Pancreas (tissue), 10 donors: ENCODE measurements at regions not wholly inside any gene's neighbourhood (a gene's known extent, or its start where the extent isn't known, plus 50 kb on each side); places are given as distances from the start of the nearest gene placed in this dataset.

ENCODE experiments used
- ATAC-seq, 4 donors: fragments of 200-7000 bp; cut with Tn5 transposase; one replicate each; pipeline versions ENCODE4 v1.8.0 to v1.9.1; 2020; ENCODE audit warnings: mild to moderate bottlenecking in 4 of 4, moderate library complexity in 4 of 4
- DNase-seq, 6 donors: peaks; one replicate each; pipeline ENCODE4 v3.0.0-alpha.2; 2020
- FAIRE-seq: peaks from 2 replicates; lab custom pipeline; 2012; peaks lifted over from hg19 to GRCh38; lab: Jason Lieb, UNC
- H3K27ac ChIP-seq, 4 donors: fragments of 200-600 bp; sonication (generic); 1 replicate in 3 of 4; 2 replicates in 1 of 4; pipeline versions ENCODE4 v1.5.0 to v1.8.0; 2020
- H3K27me3 ChIP-seq, 4 donors: fragments of 200-600 bp; one replicate each; pipeline ENCODE4 v1.8.0; 2021
- H3K36me3 ChIP-seq, 3 donors: fragments of 200-600 bp; sonication (generic) in 1 of 3; one replicate each; pipeline versions ENCODE4 v1.5.0 to v1.8.0; 2020 to 2021
- H3K4me1 ChIP-seq, 3 donors: fragments of 200-600 bp; one replicate each; pipeline ENCODE4 v1.8.0; 2021
- H3K4me3 ChIP-seq, 4 donors: fragments of 200-600 bp; sonication (generic) in 2 of 4; one replicate each; pipeline versions ENCODE4 v1.5.0 to v1.8.0; 2020 to 2021
- H3K9me3 ChIP-seq, 4 donors: fragments of 200-600 bp; one replicate each; pipeline ENCODE4 v1.8.0; 2021
- WGBS, 2 donors: extraction: QIAGEN DNeasy Blood & Tissue Kit; methylation state at CpG; one replicate each; pipeline ENCODE4 v1.1.7; 2013; 5-methylcytosine and 5-hydroxymethylcytosine counted together
- intact Hi-C, 3 donors: fragments of 100-400 bp; cut with DNase I; formaldehyde crosslinking; loops; one replicate each; pipeline versions ENCODE4 v1.11.1 to v1.14.2; 2022
- TF ChIP-seq, protein P1 (sequence below), 4 donors: fragments of 200-600 bp; sonication (generic) in 3 of 4; IDR thresholded peaks; one replicate each; pipeline versions ENCODE4 v1.5.0 to v1.8.0; 2021; ENCODE audit warnings: antibody characterized with exemption in 4 of 4
- donor health status: healthy with polysubstance abuse.
- donor health status: DM: no; HTN: no; CAD: no; lungs with moderate emphysema.
- donor health status: DM: no; HTN: no; CAD: no.
- donor health status: control.
- donor health status: control.
- donor health status: Bipolar disorder and iron deficiency.
- donor health status: DM: yes; HTN: yes; CAD: no.
- donor health status: DM: no; HTN: no; CAD: no.
- donor health status: DM: no; HTN: no; CAD: no.
- donor health status: DM: yes; HTN: yes; CAD: no.

DNA sequence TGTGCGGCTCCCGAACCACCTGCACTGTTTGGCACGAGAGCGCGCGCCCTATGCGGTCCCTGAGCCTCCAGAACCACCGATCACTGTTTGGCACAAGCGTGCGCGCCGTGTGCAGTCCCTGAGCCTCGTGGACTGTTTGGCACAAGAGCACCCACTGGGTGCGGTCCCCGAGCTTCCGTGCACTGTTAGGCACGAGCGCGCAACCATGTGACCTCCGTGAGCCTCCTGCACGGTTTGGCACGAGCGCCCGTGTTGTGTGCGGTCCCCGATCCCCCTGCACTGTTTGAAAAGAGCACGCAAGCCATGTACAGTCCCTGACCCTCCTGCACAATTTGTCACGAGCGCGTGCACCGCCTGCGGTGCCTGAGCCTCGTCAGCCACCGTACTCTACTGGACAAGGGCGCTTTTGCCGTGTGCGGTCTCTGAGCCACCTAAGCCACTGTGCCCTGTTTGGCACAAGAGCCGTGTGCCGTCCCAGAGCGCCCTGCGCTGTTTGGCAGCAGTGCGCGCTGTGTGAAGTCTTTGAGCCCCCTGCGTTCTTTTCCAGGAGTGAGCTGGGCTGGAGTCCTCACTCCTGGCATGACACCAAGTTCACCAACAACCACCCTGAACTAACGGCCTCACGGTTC is 163.7 kb upstream of the USP9Y start:
- DNase-seq (no peak), ATAC-seq (no peak), FAIRE-seq (no peak)
- no peaks in the 10 kb centered on the region for H3K9me3 ChIP-seq
- intact Hi-C loops, result no loop called here
- H3K27me3 ChIP-seq, result no peaks in the 10 kb centered on the region
- H3K4me1 ChIP-seq, result no peaks in the 10 kb centered on the region
- 1% methylated on average over 46 of the region's 46 CpGs; no CpG with 5 or more reads in 1 of the 2 donors for WGBS, 2 donors
- TF ChIP-seq, protein P1, sequence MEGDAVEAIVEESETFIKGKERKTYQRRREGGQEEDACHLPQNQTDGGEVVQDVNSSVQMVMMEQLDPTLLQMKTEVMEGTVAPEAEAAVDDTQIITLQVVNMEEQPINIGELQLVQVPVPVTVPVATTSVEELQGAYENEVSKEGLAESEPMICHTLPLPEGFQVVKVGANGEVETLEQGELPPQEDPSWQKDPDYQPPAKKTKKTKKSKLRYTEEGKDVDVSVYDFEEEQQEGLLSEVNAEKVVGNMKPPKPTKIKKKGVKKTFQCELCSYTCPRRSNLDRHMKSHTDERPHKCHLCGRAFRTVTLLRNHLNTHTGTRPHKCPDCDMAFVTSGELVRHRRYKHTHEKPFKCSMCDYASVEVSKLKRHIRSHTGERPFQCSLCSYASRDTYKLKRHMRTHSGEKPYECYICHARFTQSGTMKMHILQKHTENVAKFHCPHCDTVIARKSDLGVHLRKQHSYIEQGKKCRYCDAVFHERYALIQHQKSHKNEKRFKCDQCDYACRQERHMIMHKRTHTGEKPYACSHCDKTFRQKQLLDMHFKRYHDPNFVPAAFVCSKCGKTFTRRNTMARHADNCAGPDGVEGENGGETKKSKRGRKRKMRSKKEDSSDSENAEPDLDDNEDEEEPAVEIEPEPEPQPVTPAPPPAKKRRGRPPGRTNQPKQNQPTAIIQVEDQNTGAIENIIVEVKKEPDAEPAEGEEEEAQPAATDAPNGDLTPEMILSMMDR (IDR thresholded peaks at IDR 0.05), result no peak
- H3K36me3 ChIP-seq, result no peaks in the 10 kb centered on the region
- H3K27ac ChIP-seq, result no peak overlapping the region
- no peak overlapping the region for H3K4me3 ChIP-seq

DNA sequence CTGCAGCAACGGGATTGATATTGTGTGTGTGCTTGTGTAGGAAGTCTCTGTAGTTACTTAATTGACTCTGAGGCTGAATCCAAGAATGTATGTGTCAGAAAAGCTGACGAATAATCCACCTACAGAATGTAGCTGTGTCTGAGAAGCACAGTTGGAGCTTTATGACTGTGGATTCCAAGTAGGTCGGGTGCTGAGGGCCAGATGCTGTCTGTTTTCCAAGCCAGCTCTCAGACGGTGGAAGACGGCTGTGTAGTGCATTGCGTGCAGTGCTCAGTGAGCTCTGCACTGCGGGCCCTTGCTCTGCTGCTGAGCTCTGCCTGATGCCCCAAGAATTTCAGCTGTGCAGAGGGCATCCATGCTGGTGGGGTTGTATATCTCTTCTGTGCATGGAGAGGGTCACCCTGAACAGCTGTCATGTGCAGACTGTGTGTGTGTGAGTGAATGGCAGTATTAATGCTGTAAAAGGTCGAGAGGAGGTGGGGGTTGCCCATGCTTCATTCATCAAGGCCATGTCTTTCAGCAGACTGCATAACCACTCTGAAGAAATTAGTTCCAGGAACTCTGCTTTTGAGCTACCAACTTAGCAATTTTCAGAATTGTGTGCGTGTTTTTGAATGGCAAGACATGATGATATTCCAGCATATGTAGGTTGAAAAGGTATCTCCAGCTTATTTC is 154.1 kb upstream of the USP9Y start:
- intact Hi-C loops, result no loop called here
- TF ChIP-seq, protein P1 (IDR thresholded peaks at IDR 0.05), result no peak
- no peak overlapping the region for H3K27ac ChIP-seq
- no peaks in the 10 kb centered on the region for H3K27me3 ChIP-seq
- H3K36me3 ChIP-seq, result no peaks in the 10 kb centered on the region
- WGBS, 2 donors, result 47% methylated on average over 9 of the region's 9 CpGs; no CpG with 5 or more reads in 1 of the 2 donors
- no peaks in the 10 kb centered on the region for H3K4me1 ChIP-seq
- no peak overlapping the region for H3K4me3 ChIP-seq
- DNase-seq (no peak), ATAC-seq (no peak), FAIRE-seq (no peak)
- no peaks in the 10 kb centered on the region for H3K9me3 ChIP-seq

DNA sequence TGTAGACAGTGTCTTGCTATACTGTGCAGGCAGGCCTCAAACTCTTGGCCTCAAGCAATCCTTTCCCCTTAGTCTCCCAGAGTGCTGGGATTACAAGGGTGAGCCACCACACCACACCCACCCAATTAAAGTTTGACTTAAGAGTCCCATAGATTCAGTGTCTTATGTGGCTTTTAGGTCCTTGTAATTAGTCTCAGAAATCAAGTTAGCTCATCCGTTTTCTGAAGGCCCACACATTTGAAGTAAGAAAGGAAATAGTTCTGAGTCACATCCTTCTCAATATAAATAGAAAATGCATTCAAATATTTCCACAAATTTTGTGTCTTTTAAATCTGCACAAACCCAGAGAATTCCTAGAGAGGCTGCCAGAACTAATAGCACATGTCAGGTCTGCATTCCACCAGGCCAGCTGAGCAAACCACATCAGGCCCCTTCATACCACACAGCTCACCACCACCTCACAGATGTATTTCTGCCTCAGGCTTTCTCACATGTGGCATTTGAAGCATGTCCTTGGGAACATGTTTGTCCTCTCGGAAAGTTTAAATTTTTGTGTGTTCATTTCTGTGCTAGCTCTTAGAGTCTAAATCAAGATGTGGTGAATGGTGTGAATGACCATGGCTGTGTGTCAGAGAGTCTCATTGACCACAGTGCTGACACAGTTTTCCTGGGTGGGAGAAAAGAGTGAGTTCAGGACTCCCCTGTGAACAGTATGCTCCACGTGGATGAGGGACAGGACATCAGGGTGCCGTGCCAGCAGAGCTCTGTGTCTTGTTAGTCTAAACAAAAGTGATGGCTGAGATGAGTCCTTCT is 148.4 kb upstream of the USP9Y start:
- no peaks in the 10 kb centered on the region for H3K4me1 ChIP-seq
- no peak for DNase-seq
- intact Hi-C loops, result no loop called here
- no peak for FAIRE-seq
- ATAC-seq, result no peak
- WGBS, 2 donors, result 41% methylated on average over 4 of the region's 4 CpGs; no CpG with 5 or more reads in 1 of the 2 donors
- no peaks in the 10 kb centered on the region for H3K36me3 ChIP-seq
- no peaks in the 10 kb centered on the region for H3K9me3 ChIP-seq
- H3K27ac ChIP-seq, result no peak overlapping the region
- TF ChIP-seq, protein P1 (IDR thresholded peaks at IDR 0.05), result no peak
- H3K27me3 ChIP-seq, result no peaks in the 10 kb centered on the region
- no peak overlapping the region for H3K4me3 ChIP-seq

DNA sequence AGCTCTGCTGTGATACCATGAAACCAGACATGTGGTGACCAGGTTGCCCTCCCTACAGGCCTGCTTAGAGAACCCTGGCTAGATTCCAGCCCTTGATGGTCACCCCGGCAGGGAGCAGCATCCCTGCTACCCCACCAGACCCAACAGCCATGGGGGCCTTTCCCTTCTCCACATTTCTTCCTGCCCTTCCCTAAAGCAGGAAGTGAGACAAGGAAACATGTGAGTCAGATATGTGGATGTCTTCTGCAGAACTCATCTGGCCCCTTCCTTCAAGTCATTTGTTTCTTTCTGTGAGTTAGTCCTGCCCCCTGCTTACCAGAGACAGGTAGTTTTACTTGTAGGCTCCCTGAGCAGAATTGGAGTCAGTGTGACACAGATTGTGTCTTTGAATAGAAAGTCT is 147.1 kb upstream of the USP9Y start:
- ATAC-seq, result no peak
- Histone ChIP-seq H3K9me3 (no peaks in the 10 kb centered on the region), H3K36me3 (no peaks in the 10 kb centered on the region), H3K4me3 (no peak overlapping the region), H3K27ac (no peak overlapping the region), H3K27me3 (no peaks in the 10 kb centered on the region), H3K4me1 (no peaks in the 10 kb centered on the region)
- 48% methylated on average over 1 of the region's 1 CpG; no CpG with 5 or more reads in 1 of the 2 donors for WGBS, 2 donors
- TF ChIP-seq, protein P1 (IDR thresholded peaks at IDR 0.05), result no peak
- no peak for FAIRE-seq
- no peak for DNase-seq
- intact Hi-C loops, result no loop called here
